Forelimb muscle (tissue), 1 donor: ENCODE measurements at regions not wholly inside any gene's neighbourhood (a gene's known extent, or its start where the extent isn't known, plus 50 kb on each side); places are given as distances from the start of the nearest gene placed in this dataset.
A peak's percentile ranks its signal among the peaks of the same experiment; 100 is the strongest.
"Not testable (repeated sequence)": the region's sequence is repeated elsewhere in the genome, so short reads cannot be mapped to it uniquely, and the experiment has no call there.

Source experiments
- DNase-seq: peaks from one replicate; pipeline ENCODE4 v3.0.0-alpha.2; 2013; ENCODE audit warnings: low read depth

- DNase-seq, result no peak
Observed at GRCh38 chr7:77484785-77485184, 52.3 kb upstream of the PTPN12 start.

- no peak for DNase-seq
Observed at GRCh38 chr7:77482015-77482414, 55.1 kb upstream of the PTPN12 start.

GRCh38 chr7:77481615-77482014 is 55.5 kb upstream of the PTPN12 start:
- no peak for DNase-seq

- DNase-seq, result not testable (repeated sequence)
Observed at GRCh38 chr7:77480102-77480627, 56.9 kb upstream of the PTPN12 start.

GRCh38 chr7:77479536-77480088 is 57.5 kb upstream of the PTPN12 start:
- no peak for DNase-seq

GRCh38 chr7:77476871-77477270 is 60.2 kb upstream of the PTPN12 start:
- DNase-seq, result no peak

GRCh38 chr7:77475181-77475580 is 59.0 kb upstream of the GSAP start:
- no peak for DNase-seq

GRCh38 chr7:77474756-77475155 is 58.6 kb upstream of the GSAP start:
- no peak for DNase-seq

- no peak for DNase-seq
Observed at GRCh38 chr7:77473229-77474005, 57.3 kb upstream of the GSAP start.

- no peak for DNase-seq
Observed at GRCh38 chr7:77469927-77470326, 53.8 kb upstream of the GSAP start.

- DNase-seq, result peak; percentile 52
Observed at GRCh38 chr7:77467408-77467807, 51.3 kb upstream of the GSAP start.

- DNase-seq, result no peak
Observed at GRCh38 chr7:77466450-77466849, 50.3 kb upstream of the GSAP start.
